Kidney (tissue), 13 donors: ENCODE measurements at regions not wholly inside any gene's neighbourhood (a gene's known extent, or its start where the extent isn't known, plus 50 kb on each side); places are given as distances from the start of the nearest gene placed in this dataset.

Source experiments
- DNase-seq, 5 donors: peaks; one replicate each; pipeline ENCODE4 v3.0.0-alpha.2; 2013 to 2020
- FAIRE-seq: peaks from 2 replicates; lab custom pipeline; 2012; peaks lifted over from hg19 to GRCh38; lab: Jason Lieb, UNC
- H3K27ac ChIP-seq, 2 donors: one replicate each; pipeline ENCODE4 v1.7.0; 2013; ENCODE audit warnings: low read depth in 2 of 2, low read length in 2 of 2, inconsistent platforms in 1 of 2
- H3K27me3 ChIP-seq: one replicate; pipeline ENCODE4 v1.7.1; 2013; ENCODE audit warnings: low read length, inconsistent platforms; ENCODE audit not compliant: control insufficient read depth, insufficient read depth
- H3K36me3 ChIP-seq, 3 donors: one replicate each; pipeline versions ENCODE4 v1.7.0 to v1.7.1; 2013; ENCODE audit warnings: low read length in 3 of 3, control low read depth in 1 of 3, inconsistent platforms in 1 of 3; ENCODE audit not compliant: insufficient read depth in 3 of 3, control insufficient read depth in 2 of 3
- H3K4me1 ChIP-seq, 3 donors: one replicate each; pipeline versions ENCODE4 v1.7.0 to v1.7.1; 2013; ENCODE audit warnings: low read length in 3 of 3, inconsistent platforms in 1 of 3, low read depth in 1 of 3; ENCODE audit not compliant: control insufficient read depth in 2 of 3, insufficient read depth in 2 of 3
- H3K4me3 ChIP-seq, 3 donors: one replicate each; pipeline versions ENCODE4 v1.7.0 to v1.8.1; 2013; ENCODE audit warnings: low read length in 3 of 3, control low read depth in 1 of 3, inconsistent platforms in 1 of 3
- H3K9ac ChIP-seq, 3 donors: one replicate each; pipeline versions ENCODE4 v1.7.0 to v1.7.1; 2013; ENCODE audit warnings: low read length in 3 of 3, control low read depth in 1 of 3, inconsistent platforms in 1 of 3
- H3K9me3 ChIP-seq, 3 donors: one replicate each; pipeline versions ENCODE4 v1.7.0 to v1.7.1; 2013; ENCODE audit warnings: low read length in 3 of 3, control low read depth in 1 of 3, inconsistent platforms in 1 of 3; ENCODE audit not compliant: control insufficient read depth in 2 of 3, insufficient read depth in 1 of 3
- CTCF ChIP-seq: IDR thresholded peaks from 3 replicates; pipeline ENCODE4 v1.5.1; 2012; ENCODE audit warnings: mild to moderate bottlenecking, moderate library complexity, borderline replicate concordance; ENCODE audit not compliant: insufficient read depth; ENCODE audit errors: extremely low read depth
- intact Hi-C: fragments of 100-400 bp; cut with DNase I; formaldehyde crosslinking; loops from one replicate; pipeline ENCODE4 v1.11.1; 2022
- donor health status: control.
- donor health status: control.
- donor health status: control.
- donor health status: control.
- donor health status: control.
- donor health status: DM: yes; HTN: yes; CAD: no.
- donor health status: Normal renal cell carcinoma (clear cell type).

GRCh38 chr7:131186816-131187215 is 140.9 kb upstream of the MKLN1 start:
- no peak for TF ChIP-seq CTCF
- Histone ChIP-seq H3K9ac (no peak overlapping the region), H3K9me3 (no peaks in the 10 kb centered on the region), H3K4me3 (no peak overlapping the region), H3K27ac (no peak overlapping the region), H3K4me1 (no peaks in the 10 kb centered on the region), H3K27me3 (no peaks in the 10 kb centered on the region), H3K36me3 (no peaks in the 10 kb centered on the region)
- DNase-seq (no peak), FAIRE-seq (no peak)
- intact Hi-C loops: no loop called here

DNA sequence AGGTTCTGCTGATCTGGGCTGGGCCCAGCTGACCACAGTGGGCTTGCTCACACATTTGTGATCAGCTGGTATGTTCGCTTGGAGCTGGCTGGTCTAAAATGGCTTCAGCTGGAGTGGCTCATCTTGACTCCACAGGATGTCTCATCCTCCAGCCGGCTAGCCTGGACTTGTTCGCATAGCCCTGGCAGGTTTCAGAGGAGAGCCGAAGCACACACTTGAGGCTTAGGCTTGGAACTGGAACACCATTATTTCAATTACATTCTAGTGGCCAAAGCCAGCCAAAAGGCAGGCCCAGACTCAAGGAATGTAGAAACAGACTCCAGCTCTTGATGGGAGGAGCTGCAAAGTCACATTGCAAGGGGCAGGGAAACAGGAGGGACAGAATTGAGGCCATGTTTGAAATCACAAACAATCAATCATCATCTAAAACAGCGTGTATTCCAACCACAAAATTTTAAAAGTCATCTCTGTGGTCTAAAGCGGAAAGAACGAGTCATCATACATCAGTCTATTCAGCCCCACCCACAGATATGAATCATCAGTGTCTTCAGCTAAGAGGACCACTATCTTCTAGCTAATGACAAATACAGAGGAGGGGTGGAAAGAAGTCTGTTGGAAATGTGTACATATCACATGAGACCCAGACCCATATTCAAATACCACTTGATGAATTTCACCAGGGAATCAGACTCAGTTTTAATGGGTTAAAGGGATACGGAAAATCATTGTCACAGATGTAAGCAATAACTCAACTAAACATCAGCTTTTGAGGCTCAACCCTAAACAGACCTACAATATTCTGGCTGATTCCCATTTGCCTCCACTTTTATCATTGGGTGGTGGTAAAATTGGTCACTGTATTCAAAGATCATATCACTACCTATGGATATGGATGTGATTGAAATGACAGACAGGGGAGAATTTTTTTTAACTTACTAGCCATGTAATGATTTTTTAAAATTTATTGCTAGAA is 139.0 kb upstream of the MKLN1 start:
- H3K27ac ChIP-seq: no peak overlapping the region

DNA sequence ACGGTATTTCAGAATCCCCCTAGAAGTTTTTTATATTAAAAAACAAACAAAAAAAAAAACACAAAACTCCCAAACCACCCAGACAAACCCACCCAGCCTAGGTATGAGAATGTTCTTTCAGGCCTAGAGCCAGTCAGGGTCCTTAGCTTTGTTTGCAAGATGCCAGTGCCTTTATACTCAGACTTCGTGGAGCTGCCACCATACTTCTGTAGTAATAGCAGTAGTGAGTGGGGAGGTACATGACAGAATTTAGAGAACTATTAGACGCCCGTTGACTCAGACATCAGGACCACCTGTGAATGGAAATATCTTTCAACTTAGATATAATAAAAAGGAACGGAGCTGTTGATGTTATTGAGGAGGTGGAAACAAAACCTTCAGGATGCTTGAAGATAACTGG is 138.2 kb upstream of the MKLN1 start:
- DNase-seq: no peak
- Histone ChIP-seq H3K27me3 (no peaks in the 10 kb centered on the region), H3K9ac (no peak overlapping the region), H3K36me3 (no peaks in the 10 kb centered on the region), H3K4me3 (no peak overlapping the region), H3K27ac (no peak overlapping the region), H3K9me3 (no peaks in the 10 kb centered on the region), H3K4me1 (no peaks in the 10 kb centered on the region)
- TF ChIP-seq CTCF: no peak
- FAIRE-seq: no peak
- intact Hi-C loops: no loop called here

More for the DNA sequence above, 139.0 kb upstream of the MKLN1 start:
- DNase-seq: no peak
- intact Hi-C loops: no loop called here
- H3K4me3 ChIP-seq: no peak overlapping the region
- H3K9ac ChIP-seq: no peak overlapping the region
- no peak for TF ChIP-seq CTCF
- H3K36me3 ChIP-seq: no peaks in the 10 kb centered on the region
- FAIRE-seq: no peak
- no peaks in the 10 kb centered on the region for H3K9me3 ChIP-seq
- H3K27me3 ChIP-seq: no peaks in the 10 kb centered on the region
- H3K4me1 ChIP-seq: no peaks in the 10 kb centered on the region
